ENCODE measurements at regions not wholly inside any gene's neighbourhood (a gene's known extent, or its start where the extent isn't known, plus 50 kb on each side); places are given as distances from the start of the nearest gene placed in this dataset.

- Histone ChIP-seq H3K27ac (ENCODE audit: low read length) (peak overlapping the region; percentile 4), H3K4me3 (ENCODE audit: low read length in 2 of 2) (peak overlapping the region in 1 of 2 donors; percentile 22)
These were observed 614.5 kb downstream of the IRS1 start for GRCh38 chr2:226184940-226185615.

DNA sequence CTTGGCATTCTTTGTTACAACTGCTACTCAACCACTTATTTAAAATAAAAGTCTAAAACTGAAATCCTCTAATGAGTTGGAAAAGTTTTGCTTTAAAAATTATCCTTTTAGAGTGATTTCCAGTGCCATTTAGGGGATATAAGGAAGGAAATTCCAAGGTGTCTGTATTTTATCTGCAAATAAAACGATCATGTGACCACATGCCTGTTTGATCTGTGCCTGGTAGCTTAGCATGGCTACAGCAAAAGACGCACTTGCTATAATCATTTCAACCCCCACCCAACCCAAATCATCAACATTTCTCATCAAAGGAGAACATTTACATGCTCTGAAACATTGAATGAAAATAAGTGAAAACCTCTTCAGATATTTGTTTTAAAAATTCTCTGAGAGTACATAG, 615.1 kb downstream of the IRS1 start:
- Histone ChIP-seq H3K4me3 (ENCODE audit: low read length in 2 of 2) (no peak overlapping the region), H3K9ac (ENCODE audit: low read length in 2 of 2) (no peak overlapping the region), H3K9me3 (ENCODE audit: control insufficient read depth in 2 of 2, low read length in 2 of 2) (no peaks in the 10 kb centered on the region), H3K4me1 (ENCODE audit: control insufficient read depth, insufficient read depth, low read length) (no peaks in the 10 kb centered on the region), H3K27me3 (ENCODE audit: control insufficient read depth in 1 of 2, insufficient read depth in 2 of 2, low read length in 2 of 2) (no peaks in the 10 kb centered on the region), H3K36me3 (ENCODE audit: control insufficient read depth in 2 of 2, insufficient read depth in 2 of 2, low read length in 2 of 2) (no peaks in the 10 kb centered on the region), H3K27ac (ENCODE audit: low read length) (no peak overlapping the region)

More at GRCh38 chr2:226184940-226185615, 614.5 kb downstream of the IRS1 start:
- no peaks in the 10 kb centered on the region for H3K36me3 ChIP-seq (ENCODE audit: control insufficient read depth in 2 of 2, insufficient read depth in 2 of 2, low read length in 2 of 2)
- no peaks in the 10 kb centered on the region for H3K27me3 ChIP-seq (ENCODE audit: control insufficient read depth in 1 of 2, insufficient read depth in 2 of 2, low read length in 2 of 2)
- H3K4me1 ChIP-seq (ENCODE audit: control insufficient read depth, insufficient read depth, low read length) = no peaks in the 10 kb centered on the region
- no peaks in the 10 kb centered on the region for H3K9me3 ChIP-seq (ENCODE audit: control insufficient read depth in 2 of 2, low read length in 2 of 2)
- H3K9ac ChIP-seq (ENCODE audit: low read length in 2 of 2) = no peak overlapping the region

DNA sequence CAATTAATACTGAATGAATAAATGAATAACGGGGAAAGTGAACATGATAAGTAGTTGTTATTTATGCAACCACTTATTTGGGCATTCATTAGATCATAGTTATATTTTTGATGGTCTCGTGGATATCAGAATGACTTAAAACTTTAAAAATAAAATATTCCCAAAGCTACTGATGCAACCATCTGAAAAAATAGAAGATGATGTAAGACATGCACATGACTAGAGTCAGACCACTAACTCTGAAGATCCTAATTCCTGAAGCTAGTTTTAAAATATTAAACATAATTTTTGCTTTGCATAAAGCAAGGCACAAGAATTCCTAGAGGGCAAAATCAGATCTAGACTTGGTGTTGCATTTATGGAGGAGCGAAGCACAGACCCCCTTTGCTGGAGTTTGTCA, 616.1 kb downstream of the IRS1 start:
- no peaks in the 10 kb centered on the region for H3K27me3 ChIP-seq (ENCODE audit: control insufficient read depth in 1 of 2, insufficient read depth in 2 of 2, low read length in 2 of 2)
- H3K4me1 ChIP-seq (ENCODE audit: control insufficient read depth, insufficient read depth, low read length) = no peaks in the 10 kb centered on the region
- no peak overlapping the region for H3K4me3 ChIP-seq (ENCODE audit: low read length in 2 of 2)
- H3K9me3 ChIP-seq (ENCODE audit: control insufficient read depth in 2 of 2, low read length in 2 of 2) = peaks cover 5% of the 10 kb centered on the region in 2 donors
- H3K27ac ChIP-seq (ENCODE audit: low read length) = no peak overlapping the region
- H3K36me3 ChIP-seq (ENCODE audit: control insufficient read depth in 2 of 2, insufficient read depth in 2 of 2, low read length in 2 of 2) = no peaks in the 10 kb centered on the region
- H3K9ac ChIP-seq (ENCODE audit: low read length in 2 of 2) = no peak overlapping the region

GRCh38 chr2:226183033-226183432, 616.6 kb downstream of the IRS1 start:
- Histone ChIP-seq H3K27me3 (ENCODE audit: control insufficient read depth in 1 of 2, insufficient read depth in 2 of 2, low read length in 2 of 2) (no peaks in the 10 kb centered on the region), H3K9me3 (ENCODE audit: control insufficient read depth in 2 of 2, low read length in 2 of 2) (peaks cover 5 to 7% of the 10 kb centered on the region in 2 donors), H3K9ac (ENCODE audit: low read length in 2 of 2) (no peak overlapping the region), H3K36me3 (ENCODE audit: control insufficient read depth in 2 of 2, insufficient read depth in 2 of 2, low read length in 2 of 2) (no peaks in the 10 kb centered on the region), H3K27ac (ENCODE audit: low read length) (no peak overlapping the region), H3K4me1 (ENCODE audit: control insufficient read depth, insufficient read depth, low read length) (no peaks in the 10 kb centered on the region), H3K4me3 (ENCODE audit: low read length in 2 of 2) (no peak overlapping the region)

DNA sequence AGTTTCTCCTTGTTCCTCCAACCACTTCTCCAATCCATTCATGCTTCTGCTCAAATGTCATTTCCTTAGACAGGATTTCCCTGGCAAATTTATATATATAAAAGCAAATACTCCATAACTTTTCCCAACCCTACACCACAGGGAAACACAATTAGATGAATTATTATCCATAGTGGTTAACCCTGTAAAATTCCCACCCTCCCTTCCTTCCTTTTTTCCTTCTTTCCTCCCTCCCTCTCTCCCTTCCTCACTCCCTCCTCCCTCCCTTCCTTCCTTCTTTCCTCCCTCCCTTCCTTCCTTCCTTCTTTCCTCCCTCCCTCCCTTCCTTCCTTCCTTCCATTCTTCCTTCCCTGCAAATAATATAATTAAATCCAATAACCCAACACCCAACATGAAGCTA, 617.7 kb downstream of the IRS1 start:
- Histone ChIP-seq H3K27ac (ENCODE audit: low read length) (no peak overlapping the region), H3K4me3 (ENCODE audit: low read length in 2 of 2) (no peak overlapping the region), H3K4me1 (ENCODE audit: control insufficient read depth, insufficient read depth, low read length) (no peaks in the 10 kb centered on the region), H3K9me3 (ENCODE audit: control insufficient read depth in 2 of 2, low read length in 2 of 2) (peaks cover 5 to 8% of the 10 kb centered on the region in 2 donors), H3K36me3 (ENCODE audit: control insufficient read depth in 2 of 2, insufficient read depth in 2 of 2, low read length in 2 of 2) (no peaks in the 10 kb centered on the region), H3K27me3 (ENCODE audit: control insufficient read depth in 1 of 2, insufficient read depth in 2 of 2, low read length in 2 of 2) (no peaks in the 10 kb centered on the region), H3K9ac (ENCODE audit: low read length in 2 of 2) (no peak overlapping the region)

DNA sequence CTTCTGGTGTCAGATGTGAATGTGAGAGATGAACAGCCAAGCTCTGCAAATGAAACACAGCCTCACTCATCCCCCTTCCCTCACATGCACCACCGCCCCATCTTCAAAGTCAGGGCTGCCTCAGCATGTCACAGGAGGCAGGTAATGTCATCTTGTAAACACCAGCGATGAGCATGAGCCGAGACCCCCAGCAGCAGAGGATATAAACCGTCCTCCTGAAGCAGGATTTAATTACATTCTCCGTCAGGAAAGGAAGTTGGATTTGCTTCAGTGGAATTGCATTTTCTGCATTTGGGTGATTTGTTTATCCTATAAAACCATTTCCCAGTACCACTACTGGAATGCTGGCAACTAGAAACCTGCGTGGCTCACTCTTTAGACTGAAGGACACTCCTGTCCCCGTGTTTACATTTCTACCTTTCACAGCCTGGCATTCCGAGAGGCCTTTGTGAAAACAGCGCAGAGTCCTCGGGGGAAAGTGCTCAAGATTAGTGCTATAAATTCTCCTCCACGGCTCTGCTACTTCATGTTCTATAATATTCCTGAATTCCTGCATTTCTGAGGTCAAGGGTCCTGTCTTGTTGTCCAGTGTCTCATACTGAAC, 619.2 kb downstream of the IRS1 start:
- no peak overlapping the region for H3K27ac ChIP-seq (ENCODE audit: low read length)
- no peaks in the 10 kb centered on the region for H3K36me3 ChIP-seq (ENCODE audit: control insufficient read depth in 2 of 2, insufficient read depth in 2 of 2, low read length in 2 of 2)
- no peak overlapping the region for H3K4me3 ChIP-seq (ENCODE audit: low read length in 2 of 2)
- H3K4me1 ChIP-seq (ENCODE audit: control insufficient read depth, insufficient read depth, low read length) = no peaks in the 10 kb centered on the region
- H3K27me3 ChIP-seq (ENCODE audit: control insufficient read depth in 1 of 2, insufficient read depth in 2 of 2, low read length in 2 of 2) = no peaks in the 10 kb centered on the region
- H3K9ac ChIP-seq (ENCODE audit: low read length in 2 of 2) = no peak overlapping the region
- peaks cover 8% of the 10 kb centered on the region in 2 donors for H3K9me3 ChIP-seq (ENCODE audit: control insufficient read depth in 2 of 2, low read length in 2 of 2)

GRCh38 chr2:226179010-226179409, 620.6 kb downstream of the IRS1 start:
- no peak overlapping the region for H3K9ac ChIP-seq (ENCODE audit: low read length in 2 of 2)
- peaks cover 8% of the 10 kb centered on the region in 2 donors for H3K9me3 ChIP-seq (ENCODE audit: control insufficient read depth in 2 of 2, low read length in 2 of 2)
- H3K4me3 ChIP-seq (ENCODE audit: low read length in 2 of 2) = no peak overlapping the region
- H3K27ac ChIP-seq (ENCODE audit: low read length) = no peak overlapping the region
- no peaks in the 10 kb centered on the region for H3K4me1 ChIP-seq (ENCODE audit: control insufficient read depth, insufficient read depth, low read length)
- H3K27me3 ChIP-seq (ENCODE audit: control insufficient read depth in 1 of 2, insufficient read depth in 2 of 2, low read length in 2 of 2) = no peaks in the 10 kb centered on the region
- no peaks in the 10 kb centered on the region for H3K36me3 ChIP-seq (ENCODE audit: control insufficient read depth in 2 of 2, insufficient read depth in 2 of 2, low read length in 2 of 2)

GRCh38 chr2:226176283-226176984, 623.2 kb downstream of the IRS1 start:
- Histone ChIP-seq H3K27ac (ENCODE audit: low read length) (no peak overlapping the region), H3K36me3 (ENCODE audit: control insufficient read depth in 2 of 2, insufficient read depth in 2 of 2, low read length in 2 of 2) (no peaks in the 10 kb centered on the region), H3K27me3 (ENCODE audit: control insufficient read depth in 1 of 2, insufficient read depth in 2 of 2, low read length in 2 of 2) (no peaks in the 10 kb centered on the region), H3K4me3 (ENCODE audit: low read length in 2 of 2) (no peak overlapping the region), H3K9me3 (ENCODE audit: control insufficient read depth in 2 of 2, low read length in 2 of 2) (peaks cover 8% of the 10 kb centered on the region in 2 donors), H3K4me1 (ENCODE audit: control insufficient read depth, insufficient read depth, low read length) (no peaks in the 10 kb centered on the region), H3K9ac (ENCODE audit: low read length in 2 of 2) (no peak overlapping the region)

GRCh38 chr2:226174390-226174789, 625.2 kb downstream of the IRS1 start:
- no peaks in the 10 kb centered on the region for H3K4me1 ChIP-seq (ENCODE audit: control insufficient read depth, insufficient read depth, low read length)
- H3K27me3 ChIP-seq (ENCODE audit: control insufficient read depth in 1 of 2, insufficient read depth in 2 of 2, low read length in 2 of 2) = no peaks in the 10 kb centered on the region
- H3K36me3 ChIP-seq (ENCODE audit: control insufficient read depth in 2 of 2, insufficient read depth in 2 of 2, low read length in 2 of 2) = no peaks in the 10 kb centered on the region
- H3K9me3 ChIP-seq (ENCODE audit: control insufficient read depth in 2 of 2, low read length in 2 of 2) = peaks cover 8% of the 10 kb centered on the region in 2 donors
- H3K9ac ChIP-seq (ENCODE audit: low read length in 2 of 2) = no peak overlapping the region
- no peak overlapping the region for H3K4me3 ChIP-seq (ENCODE audit: low read length in 2 of 2)
- H3K27ac ChIP-seq (ENCODE audit: low read length) = no peak overlapping the region

DNA sequence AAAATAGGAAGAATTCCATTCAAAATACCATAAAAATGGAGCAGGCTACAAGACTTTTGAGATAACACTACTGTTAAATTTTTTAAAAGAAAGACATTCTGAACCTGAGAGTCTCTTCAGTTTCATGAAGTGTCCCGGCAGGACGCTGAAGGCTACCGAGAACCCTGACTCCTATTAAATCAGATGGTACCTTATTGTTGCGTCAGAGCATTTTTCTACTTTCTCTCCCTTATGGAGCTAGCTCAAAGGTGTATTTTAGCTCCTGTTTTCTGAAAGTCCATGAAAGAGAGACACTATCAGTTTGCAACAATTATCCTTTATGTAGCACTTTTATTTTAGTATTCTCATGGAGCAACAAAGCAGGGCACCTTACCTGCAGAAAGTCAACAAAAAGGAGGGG, 626.7 kb downstream of the IRS1 start:
- H3K9ac ChIP-seq (ENCODE audit: low read length in 2 of 2) = no peak overlapping the region
- H3K27ac ChIP-seq (ENCODE audit: low read length) = no peak overlapping the region
- H3K27me3 ChIP-seq (ENCODE audit: control insufficient read depth in 1 of 2, insufficient read depth in 2 of 2, low read length in 2 of 2) = no peaks in the 10 kb centered on the region
- peaks cover 0 to 3% of the 10 kb centered on the region in 2 donors for H3K9me3 ChIP-seq (ENCODE audit: control insufficient read depth in 2 of 2, low read length in 2 of 2)
- H3K36me3 ChIP-seq (ENCODE audit: control insufficient read depth in 2 of 2, insufficient read depth in 2 of 2, low read length in 2 of 2) = no peaks in the 10 kb centered on the region
- H3K4me1 ChIP-seq (ENCODE audit: control insufficient read depth, insufficient read depth, low read length) = no peaks in the 10 kb centered on the region
- no peak overlapping the region for H3K4me3 ChIP-seq (ENCODE audit: low read length in 2 of 2)

DNA sequence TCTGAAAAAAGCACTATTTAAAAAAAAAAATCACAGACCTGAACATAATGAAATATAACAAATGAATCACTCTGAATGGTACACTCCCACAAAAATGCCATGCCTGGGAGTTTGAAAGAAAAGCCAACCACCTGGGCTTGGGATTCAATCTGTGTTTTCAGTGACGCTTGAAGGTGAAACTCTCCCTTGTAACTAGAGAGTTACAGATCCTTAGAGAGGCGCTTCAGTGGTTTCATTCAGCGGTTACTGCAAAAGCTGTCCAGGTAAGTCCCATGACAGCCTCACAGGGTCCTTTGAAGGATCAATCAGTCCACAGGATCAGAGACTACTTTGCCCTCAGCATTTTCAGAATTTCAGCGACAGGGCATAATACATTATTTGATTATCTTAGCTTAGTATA, 627.3 kb downstream of the IRS1 start:
- no peaks in the 10 kb centered on the region for H3K4me1 ChIP-seq (ENCODE audit: control insufficient read depth, insufficient read depth, low read length)
- no peak overlapping the region for H3K27ac ChIP-seq (ENCODE audit: low read length)

More for the DNA sequence above, 627.3 kb downstream of the IRS1 start:
- Histone ChIP-seq H3K9ac (ENCODE audit: low read length in 2 of 2) (no peak overlapping the region), H3K27me3 (ENCODE audit: control insufficient read depth in 1 of 2, insufficient read depth in 2 of 2, low read length in 2 of 2) (no peaks in the 10 kb centered on the region), H3K36me3 (ENCODE audit: control insufficient read depth in 2 of 2, insufficient read depth in 2 of 2, low read length in 2 of 2) (no peaks in the 10 kb centered on the region), H3K4me3 (ENCODE audit: low read length in 2 of 2) (no peak overlapping the region), H3K9me3 (ENCODE audit: control insufficient read depth in 2 of 2, low read length in 2 of 2) (peaks cover 0 to 3% of the 10 kb centered on the region in 2 donors)
